Tongue (tissue), 1 donor: ENCODE measurements at regions not wholly inside any gene's neighbourhood (a gene's known extent, or its start where the extent isn't known, plus 50 kb on each side); places are given as distances from the start of the nearest gene placed in this dataset.

Experiments used
- DNase-seq: peaks from one replicate; pipeline ENCODE4 v3.0.0-alpha.2; 2015

DNA sequence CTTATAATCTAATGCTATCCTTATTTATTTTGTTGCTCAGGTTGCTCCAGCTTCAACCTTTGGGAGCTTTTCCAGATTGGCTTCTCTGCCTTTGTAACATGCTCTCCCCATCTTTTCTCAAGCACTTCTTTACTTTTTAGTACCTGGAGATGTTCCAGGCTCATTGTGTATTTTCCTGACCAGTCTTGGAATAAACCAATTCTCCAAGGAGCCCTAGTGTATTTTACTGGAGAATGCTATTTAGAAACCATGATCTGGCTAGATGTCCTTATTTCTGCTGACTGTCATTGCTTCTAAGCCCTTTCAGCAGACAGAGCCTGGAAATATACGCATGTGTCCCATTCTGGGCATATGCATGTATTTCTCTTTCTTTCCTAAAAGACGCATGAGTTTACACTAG, 95.7 kb downstream of the EMX2 start:
- peak; percentile 24 for DNase-seq

DNA sequence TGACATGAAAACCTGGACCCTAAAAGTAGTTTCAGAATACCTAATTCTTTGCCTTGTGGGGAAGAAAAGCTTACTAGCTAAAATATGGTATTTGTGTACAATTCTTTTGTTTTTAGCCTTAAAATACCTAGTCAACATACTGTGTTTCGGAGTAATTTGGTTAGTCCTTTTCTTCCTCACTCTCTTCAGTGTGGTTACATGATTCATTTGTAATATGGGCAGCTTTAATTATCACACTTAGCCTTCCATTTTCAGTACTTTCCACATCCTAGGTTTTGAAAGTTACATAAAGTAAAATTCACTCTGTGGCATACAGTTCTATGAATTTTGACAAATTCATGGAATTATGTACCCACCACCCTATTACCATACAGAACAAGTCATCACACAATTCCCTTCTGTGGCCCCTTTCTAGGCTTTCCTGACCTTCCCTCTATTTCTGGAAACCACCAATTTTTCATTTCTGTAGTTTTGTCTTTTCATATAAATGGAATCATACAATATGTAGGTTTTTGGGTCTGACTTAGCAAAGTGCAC, 96.2 kb downstream of the EMX2 start:
- DNase-seq: no peak

GRCh38 chr10:117640406-117640805, 97.9 kb downstream of the EMX2 start:
- DNase-seq: no peak

- DNase-seq: no peak
These were observed 104.2 kb downstream of the EMX2 start for GRCh38 chr10:117646718-117647117.

- no peak for DNase-seq
These were observed 104.8 kb downstream of the EMX2 start for GRCh38 chr10:117647306-117647705.

DNA sequence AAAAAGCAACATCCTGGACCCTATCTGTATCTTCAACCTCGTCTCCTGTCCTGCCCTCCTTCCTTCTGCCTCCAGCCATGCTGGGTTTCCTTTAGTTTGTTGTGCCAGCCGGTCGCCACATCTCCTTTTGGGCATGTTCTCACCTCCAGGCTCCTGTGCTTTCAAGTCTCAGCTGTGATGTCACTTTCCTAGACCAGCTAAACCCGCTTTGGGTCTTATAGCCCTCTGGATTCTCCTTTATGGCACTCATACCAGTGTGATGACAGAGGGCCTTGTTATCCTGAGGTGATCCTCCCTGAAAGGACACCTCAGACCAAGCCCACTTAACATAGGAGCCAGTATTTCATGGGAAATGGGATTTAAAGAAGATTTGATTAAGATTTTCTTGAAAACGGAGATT, 108.6 kb downstream of the EMX2 start:
- DNase-seq: no peak

GRCh38 chr10:117652228-117653169, 110.0 kb downstream of the EMX2 start:
- DNase-seq: no peak

DNA sequence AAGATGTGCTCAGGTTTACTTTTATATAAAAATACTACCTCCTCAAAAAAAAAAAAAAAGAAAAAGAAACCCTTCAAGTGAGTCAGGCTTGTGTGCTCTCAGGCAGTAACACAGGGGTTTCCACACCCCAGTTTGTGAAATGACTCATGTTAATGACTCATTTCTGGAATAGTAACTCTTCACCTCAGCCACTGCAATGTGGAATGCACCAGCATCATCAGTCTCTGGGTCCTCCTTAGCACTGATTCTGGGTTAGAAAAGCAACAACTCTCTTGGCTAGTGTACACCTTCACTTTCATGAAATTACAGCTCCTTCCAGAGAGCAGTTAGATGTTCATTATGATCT, 110.6 kb downstream of the EMX2 start:
- no peak for DNase-seq

DNA sequence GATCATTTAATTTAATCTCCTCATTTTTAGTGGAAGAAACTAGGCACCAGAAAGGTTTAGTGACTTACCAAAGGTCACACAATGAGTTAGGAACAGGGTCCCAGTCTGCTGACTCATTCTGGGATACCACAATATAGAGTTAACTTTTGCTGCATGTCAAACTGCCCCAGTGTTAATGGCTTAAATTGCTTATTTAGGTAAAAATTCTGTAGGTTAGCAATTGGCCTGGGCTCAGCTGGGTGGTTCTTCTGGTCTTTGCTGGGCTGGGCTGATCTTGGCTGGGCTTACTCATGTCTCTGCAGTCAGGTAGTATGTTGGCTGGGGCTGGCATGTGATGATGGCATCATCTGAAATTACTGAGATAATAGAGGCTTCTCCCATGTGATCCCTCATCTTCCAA, 111.6 kb downstream of the EMX2 start:
- no peak for DNase-seq

DNA sequence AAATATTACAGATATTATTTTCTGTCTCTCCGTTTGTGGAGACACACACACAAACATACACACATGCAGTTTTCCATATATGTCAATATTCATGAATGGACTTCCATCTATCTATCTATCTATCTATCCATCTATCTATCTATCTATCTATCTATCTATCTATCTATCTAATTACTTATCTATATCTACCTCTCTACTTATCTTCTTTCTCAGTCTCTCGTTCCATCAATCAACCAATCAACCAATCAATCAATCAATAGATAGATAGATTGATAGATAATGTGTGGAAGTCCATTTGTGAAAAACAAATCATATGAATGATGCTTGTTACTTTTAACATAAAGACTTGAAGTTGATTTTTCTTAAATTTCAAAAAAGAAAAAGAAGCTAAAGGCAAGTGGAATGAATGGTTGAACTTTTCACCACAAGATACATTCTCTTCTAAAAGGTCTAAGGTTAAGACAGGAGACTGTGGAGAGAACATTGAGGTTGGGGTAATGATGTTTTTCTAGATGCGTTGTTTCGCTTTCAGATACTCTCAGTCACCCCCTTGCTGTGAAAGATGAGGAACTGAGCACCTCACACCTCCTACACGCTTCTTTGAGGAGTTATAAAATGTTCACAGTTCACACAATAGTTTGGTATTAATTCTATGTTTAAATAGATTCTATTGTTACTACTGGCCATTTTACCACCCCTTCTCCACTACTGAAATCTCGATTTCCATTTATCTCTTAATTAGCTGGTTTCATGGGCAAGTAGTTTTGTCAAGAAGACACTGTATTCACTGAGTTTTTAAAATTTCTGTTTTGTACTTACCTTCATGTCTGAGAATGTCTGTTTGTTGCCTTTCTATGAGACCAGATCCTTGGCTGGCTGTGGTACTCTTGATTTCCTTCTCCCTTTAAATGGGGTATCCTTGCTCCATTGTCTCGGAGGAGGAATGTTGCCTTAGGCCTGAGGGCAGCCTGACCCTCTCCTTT, 114.1 kb downstream of the EMX2 start:
- no peak for DNase-seq

DNA sequence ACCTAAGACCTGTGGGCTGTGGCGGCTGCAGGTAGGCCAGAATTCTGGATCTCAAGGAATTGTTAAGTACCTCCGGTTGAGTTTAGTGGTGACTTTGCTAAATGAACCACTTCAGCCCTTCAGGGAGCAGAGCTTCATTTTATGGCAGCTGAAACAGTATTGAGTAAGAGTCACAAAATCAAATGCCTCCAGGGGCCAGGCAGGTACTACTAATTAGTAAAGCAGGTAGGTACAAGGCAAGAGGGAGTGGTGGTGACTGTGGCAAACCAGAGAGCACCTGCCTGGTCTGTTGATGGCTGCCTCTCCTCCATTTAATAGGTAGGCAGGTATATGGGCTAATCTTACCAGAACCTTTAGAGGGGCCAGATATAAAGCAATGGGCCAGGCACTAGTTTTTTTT, 118.8 kb downstream of the EMX2 start:
- DNase-seq: no peak

GRCh38 chr10:117662126-117662525, 119.6 kb downstream of the EMX2 start:
- DNase-seq: no peak

GRCh38 chr10:117662751-117663540, 120.4 kb downstream of the EMX2 start:
- DNase-seq: peak; percentile 51

DNA sequence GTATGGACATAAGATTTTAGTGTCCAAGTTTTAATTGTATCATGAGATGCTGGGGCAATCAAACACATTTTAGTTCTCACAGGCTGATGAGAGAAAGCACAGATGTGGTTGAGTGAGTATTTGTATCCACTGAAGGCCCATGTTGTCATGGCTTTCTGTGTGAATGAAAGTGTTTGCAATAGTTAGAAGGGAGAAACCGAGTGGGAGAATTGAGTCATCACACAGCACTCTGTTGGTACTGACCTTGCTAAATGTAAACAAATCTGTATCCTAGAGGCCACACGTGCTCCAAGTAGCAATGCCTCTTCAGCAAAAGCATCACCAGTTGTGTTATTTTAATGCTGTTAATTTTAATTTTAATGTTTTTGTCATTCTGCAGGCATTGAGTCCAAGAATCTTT, 121.2 kb downstream of the EMX2 start:
- peak; percentile 74 for DNase-seq

DNA sequence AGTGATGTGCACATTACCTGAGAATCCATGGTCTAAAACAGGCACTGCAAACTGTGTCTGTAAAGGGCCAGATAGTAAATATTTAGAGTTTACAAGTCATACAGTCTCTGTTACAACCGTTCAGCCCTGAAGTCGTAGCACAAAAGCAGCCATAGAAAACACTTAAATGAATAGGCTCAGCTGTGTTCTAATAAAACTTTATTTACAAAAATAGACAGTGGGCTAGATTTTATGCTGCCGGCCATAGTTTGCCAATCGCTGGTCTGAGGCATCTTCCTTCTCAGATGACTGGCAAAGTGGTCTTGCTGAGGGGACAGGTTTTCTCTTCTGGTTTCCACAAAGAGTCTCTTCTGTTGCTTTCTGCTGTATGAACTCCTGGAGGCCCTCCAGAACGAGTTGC, 121.7 kb downstream of the EMX2 start:
- DNase-seq: no peak

DNA sequence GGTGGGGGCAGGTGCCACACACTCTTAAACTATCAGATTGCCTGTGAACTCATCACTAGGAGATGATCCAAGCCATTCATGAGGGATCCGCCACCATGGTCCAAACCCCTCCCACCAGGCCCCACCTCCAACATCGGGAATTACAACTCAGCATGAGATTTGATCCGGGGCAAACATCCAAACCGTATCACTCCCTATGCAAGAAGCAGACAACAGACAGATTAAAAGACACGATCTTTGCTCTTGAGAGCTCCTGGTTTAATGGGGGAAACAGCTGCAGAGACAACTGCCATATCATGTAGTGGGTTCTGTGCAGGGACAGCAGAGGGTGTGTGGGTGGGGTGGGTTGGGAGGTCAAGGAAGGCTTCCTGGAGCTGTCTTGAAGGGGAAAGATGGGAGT, 123.6 kb downstream of the EMX2 start:
- peak; percentile 68 for DNase-seq

- DNase-seq: no peak
These were observed 124.4 kb downstream of the EMX2 start for GRCh38 chr10:117666965-117667364.

DNA sequence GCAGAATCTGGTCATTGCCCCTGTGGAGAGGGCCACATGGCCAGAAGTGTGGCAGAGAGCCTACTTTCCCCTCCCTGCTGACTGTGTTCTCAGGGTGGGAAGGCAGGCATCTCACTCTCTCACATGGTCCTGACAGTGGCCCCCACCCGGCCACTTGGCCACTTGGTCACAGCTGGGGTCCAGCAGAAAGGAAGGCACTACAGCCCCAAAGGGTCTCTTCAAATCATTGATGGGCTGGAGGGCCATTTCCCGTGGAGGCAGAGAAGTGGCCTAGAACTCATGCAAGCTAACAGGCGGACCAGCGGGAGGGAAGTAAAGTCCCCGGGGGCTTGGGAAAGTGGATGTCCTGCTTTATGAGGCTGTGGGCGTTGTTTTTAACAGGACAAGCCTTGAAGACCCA, 125.3 kb downstream of the EMX2 start:
- no peak for DNase-seq

GRCh38 chr10:117668327-117669008, 125.9 kb downstream of the EMX2 start:
- DNase-seq: no peak

DNA sequence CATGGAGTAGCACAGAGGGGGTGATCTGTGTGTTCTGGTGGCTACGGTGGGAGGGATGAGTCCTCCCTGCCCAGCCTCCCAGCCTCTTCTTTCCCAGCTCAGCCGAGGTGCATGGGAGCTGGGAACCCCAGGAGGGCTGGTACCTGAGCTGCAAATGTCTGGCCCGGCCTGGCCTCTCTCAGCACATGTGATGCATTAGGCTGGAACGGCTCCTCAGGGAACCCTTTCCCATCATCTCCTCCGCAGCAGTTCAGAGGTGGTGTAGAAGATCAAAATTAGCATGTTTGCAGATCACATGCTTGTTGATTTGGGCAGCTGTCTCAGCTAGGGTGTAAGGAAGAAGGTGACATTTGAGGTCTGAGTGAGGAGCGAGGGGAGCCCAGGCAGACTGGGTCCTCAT, 126.6 kb downstream of the EMX2 start:
- no peak for DNase-seq

DNA sequence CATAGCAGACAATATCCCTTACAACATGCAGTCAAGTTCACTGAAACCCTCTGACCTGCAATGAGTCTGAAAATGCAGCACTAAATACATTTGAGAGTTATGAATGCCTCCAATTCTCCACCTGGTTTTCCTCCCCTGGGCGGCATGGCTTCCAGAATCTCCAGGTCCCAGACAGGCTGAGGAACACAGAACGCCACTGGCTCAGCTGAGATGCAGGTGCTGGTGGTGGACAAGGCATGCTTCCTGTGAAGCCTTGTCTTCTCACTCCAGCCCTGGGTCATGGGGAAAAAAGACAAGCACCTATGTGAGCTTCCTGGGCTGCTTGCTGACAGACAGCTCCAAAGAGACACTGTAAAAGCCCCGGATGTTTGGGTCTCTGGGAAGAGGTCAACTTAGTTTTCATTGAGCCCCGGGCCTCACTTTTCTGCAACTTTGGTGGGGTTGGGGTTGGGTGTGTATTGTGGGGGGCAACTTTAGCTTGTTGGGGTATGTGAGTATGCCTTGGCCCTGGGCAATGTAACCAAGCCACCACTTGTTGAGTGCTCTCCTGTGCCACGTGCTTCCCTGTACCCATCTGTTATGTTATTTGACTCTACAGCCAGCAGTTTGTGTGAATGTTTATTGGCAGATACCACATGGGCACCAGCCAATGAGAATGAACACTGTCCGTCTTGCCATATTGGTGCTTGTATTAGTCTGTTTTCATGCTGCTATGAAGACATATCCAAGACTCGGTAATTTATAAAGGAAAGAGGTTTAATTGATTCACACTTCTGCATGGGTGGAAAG, 127.8 kb downstream of the EMX2 start:
- DNase-seq: no peak
